ENCODE measurements at regions not wholly inside any gene's neighbourhood (a gene's known extent, or its start where the extent isn't known, plus 50 kb on each side); places are given as distances from the start of the nearest gene placed in this dataset.

DNA sequence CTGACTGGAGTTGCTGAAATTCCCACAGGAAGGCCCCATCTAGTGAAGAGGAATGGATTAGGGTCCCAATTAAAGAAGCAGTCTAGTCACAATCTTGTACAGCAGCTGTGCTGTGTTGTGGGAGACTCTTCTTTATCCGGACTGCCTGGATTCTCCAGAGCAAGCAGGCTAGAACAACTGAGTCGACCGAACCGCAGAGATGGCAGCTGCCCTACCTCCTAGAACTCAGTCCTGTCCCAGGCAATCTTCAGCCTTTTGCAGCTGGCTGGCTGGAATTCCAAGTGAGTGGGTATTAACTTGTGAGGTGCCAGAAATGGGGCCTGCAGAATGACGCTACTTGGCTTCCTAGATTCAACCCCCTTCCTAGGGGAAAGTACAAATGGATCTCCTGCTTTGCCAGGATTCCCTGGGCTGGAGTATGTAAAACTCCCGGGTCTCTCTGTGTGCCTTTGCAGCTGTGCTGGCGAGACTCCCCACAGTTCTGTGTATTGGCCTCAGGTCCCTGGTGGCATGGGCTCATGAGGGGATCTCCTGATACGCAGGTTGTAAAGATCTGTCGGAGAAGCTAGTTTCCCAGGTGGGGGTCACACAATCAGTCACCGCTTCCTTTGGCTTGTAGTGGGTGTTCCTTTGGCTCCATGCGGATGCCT, 1952.6 kb upstream of the LRRTM1 start:
- ATAC-seq (no peak), DNase-seq (no peak)
- intact Hi-C loops (cut with DNase I, micrococcal nuclease) = no loop called here
- Mint-ChIP-seq H3K36me3 (ENCODE audit: low read depth) (no peaks in the 10 kb centered on the region), H3K4me3 (no peak overlapping the region), H3K27me3 (no peaks in the 10 kb centered on the region), H3K9me3 (ENCODE audit: low read depth) (peaks cover 21% of the 10 kb centered on the region), H3K4me1 (no peaks in the 10 kb centered on the region), H3K27ac (no peak overlapping the region)
- ChIA-PET CTCF (interaction anchor here (0.7 kb wide), 1 partner anchor 758 kb away, joined by 3 read pairs; no protein-coding TSS in a partner anchor), POLR2A (no interaction called here)

DNA sequence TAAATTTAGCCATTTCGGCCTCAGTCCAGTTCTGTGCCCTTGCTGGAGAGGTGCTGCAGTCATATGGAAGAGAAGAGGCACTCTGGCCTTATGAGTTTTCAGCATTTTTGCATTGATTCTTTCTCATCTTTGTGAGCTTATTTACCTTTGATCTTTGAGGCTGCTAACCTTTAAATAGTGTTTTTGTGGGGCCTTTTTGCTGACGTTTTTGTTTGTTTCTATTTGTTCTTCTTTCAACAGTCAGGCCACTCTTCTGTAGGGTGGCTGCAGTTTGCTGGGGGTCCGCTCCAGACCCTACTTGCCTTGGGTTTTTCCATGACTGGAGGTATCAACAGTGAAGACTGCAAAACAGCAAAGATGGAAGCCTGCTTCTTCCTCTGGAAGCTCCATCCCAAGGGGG, 1951.7 kb upstream of the LRRTM1 start:
- H3K27me3 Mint-ChIP-seq = no peaks in the 10 kb centered on the region
- no peak overlapping the region for H3K27ac Mint-ChIP-seq
- no peak for DNase-seq
- ChIA-PET POLR2A (no interaction called here), CTCF (no interaction called here)
- H3K9me3 Mint-ChIP-seq (ENCODE audit: low read depth) = peaks cover 26% of the 10 kb centered on the region
- ATAC-seq = no peak
- no peaks in the 10 kb centered on the region for H3K4me1 Mint-ChIP-seq
- H3K4me3 Mint-ChIP-seq = no peak overlapping the region
- intact Hi-C loops (cut with DNase I, micrococcal nuclease) = no loop called here
- H3K36me3 Mint-ChIP-seq (ENCODE audit: low read depth) = no peaks in the 10 kb centered on the region

DNA sequence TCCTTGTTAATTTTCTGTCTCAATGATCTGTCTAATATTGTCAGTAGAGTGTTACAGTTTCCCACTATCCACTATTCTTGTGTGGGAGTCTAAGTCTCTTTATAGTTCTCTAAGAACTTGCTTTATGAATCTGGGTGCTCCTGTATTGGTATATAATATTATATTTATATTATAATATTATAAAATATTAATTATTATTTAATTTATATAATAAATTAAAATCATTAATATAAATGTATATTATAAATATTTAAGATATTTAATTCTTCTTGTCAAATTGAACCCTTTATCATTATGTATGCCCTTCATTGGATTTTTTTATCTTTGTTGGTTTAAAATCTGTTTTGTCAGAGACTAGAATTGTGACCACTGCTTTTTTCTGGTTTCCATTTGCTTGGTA, 1950.2 kb upstream of the LRRTM1 start:
- ChIA-PET CTCF (no interaction called here), POLR2A (no interaction called here)
- H3K4me1 Mint-ChIP-seq = no peaks in the 10 kb centered on the region
- no peak for DNase-seq
- no peak overlapping the region for H3K4me3 Mint-ChIP-seq
- H3K9me3 Mint-ChIP-seq (ENCODE audit: low read depth) = peaks cover 29% of the 10 kb centered on the region
- H3K36me3 Mint-ChIP-seq (ENCODE audit: low read depth) = no peaks in the 10 kb centered on the region
- no peaks in the 10 kb centered on the region for H3K27me3 Mint-ChIP-seq
- no peak overlapping the region for H3K27ac Mint-ChIP-seq
- intact Hi-C loops (cut with DNase I, micrococcal nuclease) = no loop called here
- ATAC-seq = no peak

DNA sequence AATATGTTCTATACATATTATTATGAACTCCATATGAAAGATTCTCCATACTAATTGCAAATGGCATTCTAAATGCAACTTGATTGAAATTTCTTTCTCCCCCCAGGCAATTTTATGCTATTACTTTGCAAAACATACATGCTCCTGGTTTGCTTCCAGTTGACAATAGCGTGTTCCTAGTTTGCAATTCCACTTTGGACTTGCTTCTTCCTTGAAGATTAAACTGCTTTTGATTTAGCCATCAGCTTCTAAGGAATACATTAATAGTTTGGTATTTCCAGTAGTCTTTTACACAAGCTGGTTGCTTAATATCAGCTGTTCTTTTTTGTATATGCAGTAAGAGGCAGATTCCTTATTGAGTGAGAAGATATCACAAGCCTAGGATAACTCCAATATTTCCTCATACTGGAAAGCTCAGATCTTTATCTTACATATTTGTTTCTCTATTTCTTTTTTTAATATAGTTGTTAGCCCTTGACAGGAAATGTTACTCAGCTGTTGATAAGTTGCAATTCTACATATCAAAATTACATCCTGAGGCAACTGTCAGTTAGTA, 1941.7 kb upstream of the LRRTM1 start:
- ChIA-PET CTCF (interaction anchor here (0.8 kb wide), 1 partner anchor 9 kb away, joined by 3 read pairs; no protein-coding TSS in a partner anchor), POLR2A (no interaction called here)
- H3K27me3 Mint-ChIP-seq = no peaks in the 10 kb centered on the region
- no peak for ATAC-seq
- no peaks in the 10 kb centered on the region for H3K36me3 Mint-ChIP-seq (ENCODE audit: low read depth)
- no peaks in the 10 kb centered on the region for H3K4me1 Mint-ChIP-seq
- DNase-seq = no peak
- intact Hi-C loops (cut with DNase I, micrococcal nuclease) = no loop called here
- no peak overlapping the region for H3K27ac Mint-ChIP-seq
- H3K9me3 Mint-ChIP-seq (ENCODE audit: low read depth) = peaks cover 17% of the 10 kb centered on the region
- no peak overlapping the region for H3K4me3 Mint-ChIP-seq

DNA sequence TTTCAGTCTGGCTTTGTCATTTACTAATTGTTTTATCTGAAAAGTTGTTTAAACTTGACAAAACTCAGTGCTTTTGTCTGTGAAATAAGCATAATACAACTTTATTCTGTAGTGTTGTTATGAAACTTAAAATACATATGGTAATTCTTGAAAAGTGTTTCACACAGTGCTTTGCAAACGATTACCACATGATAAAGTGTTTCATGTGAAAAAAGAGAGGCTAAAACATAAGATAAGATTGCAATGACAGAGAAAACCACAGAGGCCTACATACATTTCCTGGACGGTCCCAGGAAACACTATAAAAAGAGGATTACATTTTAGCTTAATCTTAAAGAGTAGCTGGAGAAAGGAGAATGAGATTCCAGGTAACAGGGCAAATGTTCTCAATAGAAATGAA, 1934.6 kb upstream of the LRRTM1 start:
- no peaks in the 10 kb centered on the region for H3K36me3 Mint-ChIP-seq (ENCODE audit: low read depth)
- no peaks in the 10 kb centered on the region for H3K27me3 Mint-ChIP-seq
- intact Hi-C loops (cut with DNase I, micrococcal nuclease) = no loop called here
- H3K4me1 Mint-ChIP-seq = no peaks in the 10 kb centered on the region
- no peak overlapping the region for H3K27ac Mint-ChIP-seq
- H3K9me3 Mint-ChIP-seq (ENCODE audit: low read depth) = peaks cover 5% of the 10 kb centered on the region
- POLR2A ChIA-PET = no interaction called here
- no peak overlapping the region for H3K4me3 Mint-ChIP-seq
- ATAC-seq (no peak), DNase-seq (no peak)
- CTCF ChIA-PET = no interaction called here

DNA sequence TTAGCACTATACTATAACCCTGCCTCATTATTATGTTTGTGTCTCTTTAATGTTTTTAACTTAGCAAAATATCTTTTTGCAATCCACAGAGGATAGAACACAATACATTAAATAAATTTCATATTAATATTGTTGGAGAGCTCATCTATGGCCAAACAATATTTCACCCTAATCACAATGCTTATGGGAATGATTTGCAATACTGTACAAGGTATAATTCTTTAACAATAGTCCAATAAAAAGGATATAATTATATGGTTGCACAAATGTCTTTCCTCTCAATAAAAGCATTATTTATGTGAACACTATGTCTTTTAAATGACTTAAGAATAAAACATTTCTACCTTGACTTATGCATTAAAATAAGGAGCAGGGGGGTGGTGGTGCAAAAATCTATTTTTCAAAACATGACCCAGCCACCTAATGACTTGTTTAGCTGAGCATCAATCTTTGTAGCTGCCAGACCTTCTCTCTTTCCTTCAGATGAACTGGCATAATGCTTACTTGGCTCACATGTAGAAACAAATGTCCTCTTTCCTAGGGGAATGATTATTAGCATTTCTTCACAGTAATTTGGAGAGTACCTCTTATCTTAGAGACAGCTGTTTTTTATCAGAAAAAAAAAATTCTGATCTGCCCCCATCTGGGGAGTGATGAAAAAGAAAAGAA, 1933.6 kb upstream of the LRRTM1 start:
- intact Hi-C loops (cut with DNase I, micrococcal nuclease) = no loop called here
- CTCF ChIA-PET = interaction anchor here (1.2 kb wide), 1 partner anchor 9 kb away, joined by 3 read pairs; no protein-coding TSS in a partner anchor
- H3K4me3 Mint-ChIP-seq = no peak overlapping the region
- H3K36me3 Mint-ChIP-seq (ENCODE audit: low read depth) = no peaks in the 10 kb centered on the region
- ATAC-seq (no peak), DNase-seq (no peak)
- H3K27ac Mint-ChIP-seq = no peak overlapping the region
- POLR2A ChIA-PET = no interaction called here
- H3K9me3 Mint-ChIP-seq (ENCODE audit: low read depth) = peaks cover 5% of the 10 kb centered on the region
- no peaks in the 10 kb centered on the region for H3K4me1 Mint-ChIP-seq
- no peaks in the 10 kb centered on the region for H3K27me3 Mint-ChIP-seq

DNA sequence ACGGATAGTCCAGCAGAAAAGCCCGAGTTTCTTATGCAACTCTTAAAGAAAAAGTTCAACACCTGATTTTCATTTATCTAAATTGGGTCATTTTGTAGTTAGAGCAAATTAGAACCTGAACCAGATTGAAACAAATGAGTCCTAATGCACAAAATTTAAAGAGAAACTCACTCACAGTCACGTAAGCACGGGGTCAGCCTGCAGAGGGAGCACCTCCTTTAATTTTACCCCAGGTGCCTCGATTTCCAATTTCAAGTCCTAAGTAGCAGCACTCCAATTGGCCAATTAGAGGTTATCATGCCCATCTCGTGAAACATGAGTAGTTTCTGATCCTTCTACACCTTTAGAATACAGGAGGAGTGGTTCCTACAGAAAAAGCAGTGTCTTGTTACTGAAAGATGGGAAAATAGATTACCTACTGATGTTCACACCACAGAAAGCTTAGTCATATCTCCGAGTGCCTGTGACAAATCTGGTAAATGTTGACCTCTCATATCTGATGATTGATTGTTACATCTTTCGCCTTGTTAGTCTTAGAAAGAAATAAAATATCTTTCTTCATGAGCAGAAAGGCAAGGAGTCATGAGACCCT, 1929.8 kb upstream of the LRRTM1 start:
- H3K27ac Mint-ChIP-seq = no peak overlapping the region
- ATAC-seq (no peak), DNase-seq (no peak)
- H3K4me1 Mint-ChIP-seq = no peaks in the 10 kb centered on the region
- ChIA-PET POLR2A (no interaction called here), CTCF (interaction anchor here (0.6 kb wide), 1 partner anchor 277 kb away, joined by 3 read pairs; no protein-coding TSS in a partner anchor)
- H3K27me3 Mint-ChIP-seq = no peaks in the 10 kb centered on the region
- intact Hi-C loops (cut with DNase I, micrococcal nuclease) = no loop called here
- no peak overlapping the region for H3K4me3 Mint-ChIP-seq
- H3K9me3 Mint-ChIP-seq (ENCODE audit: low read depth) = peaks cover 2% of the 10 kb centered on the region
- H3K36me3 Mint-ChIP-seq (ENCODE audit: low read depth) = no peaks in the 10 kb centered on the region

DNA sequence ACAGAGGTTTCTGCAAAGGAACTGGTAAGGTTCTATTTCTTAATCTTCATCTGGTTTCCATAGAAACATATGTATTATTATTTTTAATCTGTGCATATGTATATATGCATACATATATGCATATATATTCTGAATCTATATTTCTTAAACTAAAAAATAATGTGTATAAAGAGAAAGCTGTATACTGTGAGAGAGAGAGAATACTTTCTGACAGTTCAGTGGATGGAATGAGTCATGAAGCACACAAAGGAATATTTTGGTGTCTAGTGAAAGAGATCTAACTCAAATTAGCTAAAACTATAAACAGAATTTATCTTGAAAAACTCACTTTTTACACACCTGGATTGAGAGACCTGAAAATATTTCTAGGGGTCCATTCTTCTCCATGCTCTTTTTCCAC, 1929.3 kb upstream of the LRRTM1 start:
- no peak for DNase-seq
- intact Hi-C loops (cut with DNase I, micrococcal nuclease) = no loop called here
- POLR2A ChIA-PET = no interaction called here
- ATAC-seq = no peak
- Mint-ChIP-seq H3K36me3 (ENCODE audit: low read depth) (no peaks in the 10 kb centered on the region), H3K4me3 (no peak overlapping the region), H3K27ac (no peak overlapping the region), H3K27me3 (no peaks in the 10 kb centered on the region), H3K9me3 (ENCODE audit: low read depth) (no peaks in the 10 kb centered on the region), H3K4me1 (no peaks in the 10 kb centered on the region)
- CTCF ChIA-PET = interaction anchor here (0.6 kb wide), 1 partner anchor 276 kb away, joined by 3 read pairs; no protein-coding TSS in a partner anchor

DNA sequence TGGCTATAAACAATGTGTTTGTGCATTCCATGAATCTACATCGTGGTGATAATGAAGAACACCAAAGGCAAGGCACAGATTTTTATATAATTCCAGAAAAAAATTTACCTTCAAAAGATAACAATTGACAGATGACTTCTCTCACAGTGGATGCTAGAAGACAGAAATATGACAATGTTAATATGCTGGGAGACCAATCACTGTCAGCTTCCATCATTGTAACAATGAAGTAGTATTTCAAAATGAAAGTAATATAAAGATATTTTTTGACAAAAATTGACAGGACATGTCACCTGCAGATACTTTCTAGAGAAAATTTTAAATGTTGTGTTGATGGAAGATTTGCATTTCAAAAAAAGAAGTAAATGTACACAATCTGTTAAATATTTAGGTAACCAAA, 1925.9 kb upstream of the LRRTM1 start:
- intact Hi-C loops (cut with DNase I, micrococcal nuclease) = no loop called here
- POLR2A ChIA-PET = no interaction called here
- ATAC-seq = no peak
- H3K9me3 Mint-ChIP-seq (ENCODE audit: low read depth) = no peaks in the 10 kb centered on the region
- no peaks in the 10 kb centered on the region for H3K36me3 Mint-ChIP-seq (ENCODE audit: low read depth)
- DNase-seq = no peak
- H3K4me1 Mint-ChIP-seq = no peaks in the 10 kb centered on the region
- no peak overlapping the region for H3K4me3 Mint-ChIP-seq
- H3K27me3 Mint-ChIP-seq = no peaks in the 10 kb centered on the region
- H3K27ac Mint-ChIP-seq = no peak overlapping the region
- CTCF ChIA-PET = no interaction called here

DNA sequence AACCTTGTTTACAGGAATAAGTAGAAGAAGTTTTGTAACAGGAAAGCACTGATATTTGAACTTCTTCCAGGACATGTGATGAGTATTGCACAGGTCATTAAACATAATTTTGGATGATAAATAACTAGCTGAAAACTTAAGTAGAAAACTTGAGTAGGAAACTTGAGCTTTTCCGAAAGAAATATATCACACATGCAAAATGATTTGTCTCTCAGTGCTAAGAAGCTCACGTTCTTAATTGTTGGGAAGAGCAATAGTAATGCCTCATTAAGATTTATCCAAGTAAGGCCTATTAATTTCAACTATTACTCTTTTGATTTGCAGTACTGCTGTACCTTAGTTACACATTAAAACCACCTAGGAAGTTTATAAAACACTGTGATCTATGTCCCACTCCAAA, 1921.9 kb upstream of the LRRTM1 start:
- H3K4me3 Mint-ChIP-seq = no peak overlapping the region
- no peak for ATAC-seq

DNA sequence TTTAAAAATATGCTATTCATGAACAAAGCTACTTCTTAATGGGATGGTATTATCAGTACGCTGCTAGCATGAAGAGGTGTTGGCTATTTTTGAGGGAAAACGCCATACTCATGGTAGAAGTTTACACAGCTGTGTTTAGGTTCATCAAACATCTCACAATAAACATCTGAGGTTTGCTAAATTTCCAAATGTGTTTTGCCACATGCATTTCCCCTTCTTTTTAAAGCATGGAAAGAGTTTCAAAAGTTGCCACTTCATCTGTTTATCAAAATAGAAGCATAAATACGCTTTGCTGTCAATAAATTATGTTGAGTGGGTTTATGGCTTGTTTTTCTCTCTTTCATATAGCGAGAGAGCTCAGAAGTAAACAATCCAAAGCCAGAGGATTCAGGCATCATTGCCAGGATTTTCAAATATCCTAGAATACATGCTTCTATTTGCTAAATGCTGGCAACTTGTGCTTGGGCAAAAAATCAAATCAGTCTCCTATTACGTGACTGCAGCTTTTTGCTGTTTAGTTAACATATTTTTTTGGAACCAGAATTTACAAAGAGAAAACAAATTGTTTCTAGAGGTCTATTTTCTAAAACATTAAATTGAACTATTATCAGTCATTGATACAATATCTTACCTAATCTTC, 1919.9 kb upstream of the LRRTM1 start:
- intact Hi-C loops (cut with DNase I, micrococcal nuclease) = no loop called here
- ATAC-seq = no peak
- DNase-seq = no peak
- no peak overlapping the region for H3K4me3 Mint-ChIP-seq
- H3K27ac Mint-ChIP-seq = no peak overlapping the region
- POLR2A ChIA-PET = no interaction called here
- H3K27me3 Mint-ChIP-seq = no peaks in the 10 kb centered on the region
- peaks cover 10% of the 10 kb centered on the region for H3K9me3 Mint-ChIP-seq (ENCODE audit: low read depth)
- CTCF ChIA-PET = no interaction called here
- no peaks in the 10 kb centered on the region for H3K36me3 Mint-ChIP-seq (ENCODE audit: low read depth)
- no peaks in the 10 kb centered on the region for H3K4me1 Mint-ChIP-seq

More for the DNA sequence above, 1921.9 kb upstream of the LRRTM1 start:
- no peak for DNase-seq
- ChIA-PET CTCF (no interaction called here), POLR2A (no interaction called here)
- no peaks in the 10 kb centered on the region for H3K27me3 Mint-ChIP-seq
- H3K9me3 Mint-ChIP-seq (ENCODE audit: low read depth) = peaks cover 3% of the 10 kb centered on the region
- H3K4me1 Mint-ChIP-seq = no peaks in the 10 kb centered on the region
- H3K27ac Mint-ChIP-seq = no peak overlapping the region
- intact Hi-C loops (cut with DNase I, micrococcal nuclease) = no loop called here
- H3K36me3 Mint-ChIP-seq (ENCODE audit: low read depth) = no peaks in the 10 kb centered on the region

Data from activated CD4-positive, alpha-beta T cell treated with anti-CD3 and anti-CD28 coated beads for 36 hours (primary cell).